Ascending aorta (tissue), 2 donors: ENCODE measurements at regions not wholly inside any gene's neighbourhood (a gene's known extent, or its start where the extent isn't known, plus 50 kb on each side); places are given as distances from the start of the nearest gene placed in this dataset.

Source experiments
- DNase-seq, 2 donors: peaks; one replicate each; pipeline ENCODE4 v3.0.0-alpha.2; 2019; ENCODE audit warnings: low spot score in 2 of 2
- H3K27ac ChIP-seq, 2 donors: fragments of 200-600 bp; sonication (generic); one replicate each; pipeline ENCODE4 v1.5.1; 2016 to 2017; ENCODE audit warnings: mild to moderate bottlenecking in 1 of 2
- H3K27me3 ChIP-seq: fragments of 200-600 bp; sonication (generic); one replicate; pipeline ENCODE4 v1.5.1; 2017
- H3K36me3 ChIP-seq, 2 donors: fragments of 200-600 bp; sonication (generic); one replicate each; pipeline ENCODE4 v1.5.1; 2016
- H3K4me1 ChIP-seq, 2 donors: fragments of 200-600 bp; sonication (generic); one replicate each; pipeline ENCODE4 v1.5.1; 2016 to 2017; ENCODE audit warnings: mild to moderate bottlenecking in 1 of 2
- H3K4me3 ChIP-seq, 2 donors: fragments of 200-600 bp; sonication (generic); one replicate each; pipeline ENCODE4 v1.5.1; 2016 to 2017; ENCODE audit warnings: mild to moderate bottlenecking in 1 of 2
- H3K9me3 ChIP-seq, 2 donors: fragments of 200-600 bp; sonication (generic); one replicate each; pipeline ENCODE4 v1.5.1; 2016
- CTCF ChIP-seq, 3 experiments: fragments of 200-600 bp in 2 of 3; fragments of 450-650 bp in 1 of 3; sonication (generic) in 2 of 3; IDR thresholded peaks; one replicate each; pipeline ENCODE4 v1.5.1; 2016 to 2019; ENCODE audit warnings: antibody characterized with exemption in 3 of 3, mild to moderate bottlenecking in 1 of 3, moderate library complexity in 1 of 3
- intact Hi-C: fragments of 100-400 bp; cut with DNase I; formaldehyde crosslinking; loops from one replicate; pipeline ENCODE4 v1.15.1; 2023

- Histone ChIP-seq H3K4me3 (no peak overlapping the region), H3K36me3 (no peaks in the 10 kb centered on the region), H3K27ac (no peak overlapping the region), H3K4me1 (no peaks in the 10 kb centered on the region), H3K9me3 (no peaks in the 10 kb centered on the region), H3K27me3 (no peaks in the 10 kb centered on the region)
- no peak for TF ChIP-seq CTCF (IDR thresholded peaks at IDR 0.05)
- intact Hi-C loops: no loop called here
- DNase-seq: no peak
These were observed 78.4 kb downstream of the TEX29 start for GRCh38 chr13:111398715-111399299.

GRCh38 chr13:111399334-111399733, 78.9 kb downstream of the TEX29 start:
- H3K36me3 ChIP-seq: no peaks in the 10 kb centered on the region
- no peak for TF ChIP-seq CTCF (IDR thresholded peaks at IDR 0.05)

GRCh38 chr13:111399776-111400538, 79.5 kb downstream of the TEX29 start:
- intact Hi-C loops: no loop called here
- H3K27me3 ChIP-seq: no peaks in the 10 kb centered on the region
- no peak overlapping the region for H3K4me3 ChIP-seq
- no peaks in the 10 kb centered on the region for H3K4me1 ChIP-seq
- H3K36me3 ChIP-seq: no peaks in the 10 kb centered on the region
- H3K9me3 ChIP-seq: no peaks in the 10 kb centered on the region
- no peak for DNase-seq
- no peak for TF ChIP-seq CTCF (IDR thresholded peaks at IDR 0.05)
- H3K27ac ChIP-seq: no peak overlapping the region

More at GRCh38 chr13:111399334-111399733, 78.9 kb downstream of the TEX29 start:
- intact Hi-C loops: no loop called here
- Histone ChIP-seq H3K27me3 (no peaks in the 10 kb centered on the region), H3K4me3 (no peak overlapping the region), H3K27ac (no peak overlapping the region), H3K4me1 (no peaks in the 10 kb centered on the region), H3K9me3 (no peaks in the 10 kb centered on the region)
- no peak for DNase-seq

GRCh38 chr13:111401151-111401550, 80.7 kb downstream of the TEX29 start:
- H3K9me3 ChIP-seq: no peaks in the 10 kb centered on the region
- intact Hi-C loops: no loop called here
- no peaks in the 10 kb centered on the region for H3K4me1 ChIP-seq
- no peak for TF ChIP-seq CTCF (IDR thresholded peaks at IDR 0.05)
- H3K36me3 ChIP-seq: no peaks in the 10 kb centered on the region
- H3K27me3 ChIP-seq: no peaks in the 10 kb centered on the region
- DNase-seq: no peak
- H3K27ac ChIP-seq: no peak overlapping the region
- no peak overlapping the region for H3K4me3 ChIP-seq

- DNase-seq: no peak
- intact Hi-C loops: no loop called here
- Histone ChIP-seq H3K27me3 (no peaks in the 10 kb centered on the region), H3K9me3 (no peaks in the 10 kb centered on the region), H3K36me3 (no peaks in the 10 kb centered on the region), H3K4me1 (no peaks in the 10 kb centered on the region), H3K27ac (no peak overlapping the region), H3K4me3 (no peak overlapping the region)
- no peak for TF ChIP-seq CTCF (IDR thresholded peaks at IDR 0.05)
These were observed 81.3 kb downstream of the TEX29 start for GRCh38 chr13:111401755-111402154.
